Fibroblast of skin of right biceps (primary cell): ENCODE measurements at regions not wholly inside any gene's neighbourhood (a gene's known extent, or its start where the extent isn't known, plus 50 kb on each side); places are given as distances from the start of the nearest gene placed in this dataset.
"Not testable (repeated sequence)": the region's sequence is repeated elsewhere in the genome, so short reads cannot be mapped to it uniquely, and the experiment has no call there.

ENCODE experiments used
- DNase-seq: peaks from one replicate; pipeline ENCODE4 v3.0.0-alpha.2; 2013

GRCh38 chr5:10016559-10016958, 233.1 kb downstream of the ATPSCKMT start:
- peak; percentile 29 for DNase-seq

GRCh38 chr5:10015681-10016080, 234.0 kb downstream of the ATPSCKMT start:
- not testable (repeated sequence) for DNase-seq

GRCh38 chr5:10009802-10010201, 239.9 kb downstream of the ATPSCKMT start:
- no peak for DNase-seq

- DNase-seq, result no peak
These were observed 262.6 kb downstream of the ATPSCKMT start for GRCh38 chr5:9987101-9987500.

- no peak for DNase-seq
These were observed 272.6 kb downstream of the ATPSCKMT start for GRCh38 chr5:9977070-9977469.

- no peak for DNase-seq
These were observed 273.1 kb downstream of the ATPSCKMT start for GRCh38 chr5:9976621-9977020.

GRCh38 chr5:9972059-9972458, 277.6 kb downstream of the ATPSCKMT start:
- DNase-seq, result no peak

DNA sequence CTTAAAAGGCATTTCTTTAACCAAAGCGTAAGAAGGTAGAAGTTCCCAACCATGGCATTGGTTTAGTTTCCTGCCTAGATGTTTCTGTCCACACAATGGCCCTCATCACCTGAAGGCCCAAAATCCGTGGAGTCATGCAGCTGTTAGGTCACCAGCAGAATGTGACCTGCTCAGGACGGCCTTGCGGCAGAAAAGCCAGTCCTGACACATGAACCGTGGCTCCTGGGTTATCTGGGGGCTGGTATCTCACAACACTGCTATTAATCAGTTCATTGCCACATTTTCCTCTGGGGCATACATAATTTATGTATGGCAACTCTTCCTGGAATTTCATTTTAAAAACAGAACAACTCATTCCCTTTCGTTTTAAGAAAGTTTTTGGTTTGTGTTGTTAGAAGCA, 278.4 kb downstream of the ATPSCKMT start:
- DNase-seq, result no peak

DNA sequence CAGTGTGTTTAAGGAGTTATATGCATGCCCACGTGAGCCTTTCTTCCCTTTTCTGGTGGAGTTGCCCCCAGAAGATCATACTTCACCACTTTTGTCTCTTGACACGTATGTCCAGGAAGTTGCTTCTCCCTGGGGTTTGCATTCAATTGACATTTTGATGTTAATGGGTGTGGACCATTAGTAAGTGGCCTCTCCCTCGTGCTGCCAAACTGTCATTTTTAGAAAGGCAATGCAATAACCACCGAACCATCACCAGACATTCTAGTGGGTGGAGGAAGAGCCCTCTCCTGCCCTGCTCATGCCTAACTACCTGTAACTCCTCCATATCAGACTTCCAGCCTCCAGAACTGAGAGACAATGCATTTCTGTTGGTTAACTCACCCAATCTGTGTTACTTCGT, 290.8 kb downstream of the ATPSCKMT start:
- DNase-seq, result no peak

GRCh38 chr5:9957214-9957613, 292.5 kb downstream of the ATPSCKMT start:
- no peak for DNase-seq

GRCh38 chr5:9956725-9957124, 293.0 kb downstream of the ATPSCKMT start:
- DNase-seq, result no peak

DNA sequence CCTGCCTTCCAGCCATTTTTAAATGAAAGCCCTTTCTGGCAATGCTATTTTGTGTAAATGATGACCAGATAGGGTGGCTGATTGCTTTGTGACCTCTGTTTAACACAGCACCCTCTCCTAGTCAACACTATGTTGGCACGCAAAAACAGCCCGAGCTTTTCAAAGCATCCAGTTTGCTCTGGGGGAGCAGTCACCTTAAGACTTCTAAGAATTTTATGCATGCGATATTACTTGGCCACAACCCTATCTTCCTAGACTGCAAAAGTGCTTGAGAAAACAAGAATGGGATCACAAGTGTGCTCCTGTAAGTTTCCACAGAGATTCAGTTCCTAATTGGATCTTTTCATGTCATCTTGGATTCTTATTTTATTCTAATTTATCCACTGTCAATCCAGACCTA, 294.1 kb downstream of the ATPSCKMT start:
- DNase-seq, result no peak

- DNase-seq, result no peak
These were observed 294.8 kb downstream of the ATPSCKMT start for GRCh38 chr5:9954869-9955268.

- DNase-seq, result no peak
These were observed 296.0 kb downstream of the ATPSCKMT start for GRCh38 chr5:9953691-9954090.

DNA sequence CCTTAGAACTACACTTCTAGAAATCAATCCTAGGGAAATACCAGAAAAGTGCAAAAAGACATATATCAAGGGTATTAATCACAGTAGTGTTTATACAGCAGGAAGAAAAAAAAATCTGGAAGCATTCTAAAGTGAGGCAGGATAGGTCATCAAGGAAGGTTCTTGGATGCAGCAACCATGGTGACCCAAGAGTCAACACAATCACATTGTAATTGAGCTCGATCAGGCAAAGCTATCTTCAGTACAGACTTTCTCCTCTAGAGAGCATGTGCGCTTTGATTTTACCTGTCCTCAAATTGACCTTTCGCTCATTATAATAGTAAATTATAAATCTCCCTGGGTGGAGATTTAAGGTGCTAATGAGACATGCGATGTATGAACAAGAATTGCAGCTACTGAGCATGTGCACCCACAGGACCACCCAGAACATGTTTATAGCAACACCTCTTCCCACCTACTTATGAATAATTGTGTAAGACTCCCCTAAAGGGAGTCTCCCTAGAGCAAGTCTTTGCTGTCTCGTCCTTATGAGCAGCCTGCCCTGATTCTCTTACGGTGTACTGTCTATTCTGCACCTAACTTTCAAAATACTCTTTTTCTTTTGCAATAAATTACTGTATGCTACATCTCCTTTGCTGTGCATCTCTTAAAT, 297.7 kb downstream of the ATPSCKMT start:
- no peak for DNase-seq

DNA sequence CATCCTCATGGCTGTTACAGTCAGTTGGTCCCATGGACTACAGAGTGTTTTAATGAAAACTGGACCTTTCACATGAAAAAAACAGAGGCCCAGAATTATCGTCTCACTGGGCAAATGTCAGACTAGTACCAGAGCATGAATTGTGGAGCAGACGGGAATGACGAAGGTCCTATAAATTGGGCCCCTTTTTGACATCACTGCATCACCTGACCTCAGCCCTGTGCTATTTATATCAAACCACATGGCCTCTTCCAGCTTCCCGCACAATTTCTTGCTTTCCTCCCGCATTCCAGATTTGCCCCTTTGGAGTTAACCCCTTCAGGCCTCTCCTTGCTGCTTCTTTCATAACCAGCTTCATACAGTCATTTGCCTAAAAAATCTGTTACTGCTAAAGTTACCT, 301.7 kb downstream of the ATPSCKMT start:
- DNase-seq, result peak; percentile 38

DNA sequence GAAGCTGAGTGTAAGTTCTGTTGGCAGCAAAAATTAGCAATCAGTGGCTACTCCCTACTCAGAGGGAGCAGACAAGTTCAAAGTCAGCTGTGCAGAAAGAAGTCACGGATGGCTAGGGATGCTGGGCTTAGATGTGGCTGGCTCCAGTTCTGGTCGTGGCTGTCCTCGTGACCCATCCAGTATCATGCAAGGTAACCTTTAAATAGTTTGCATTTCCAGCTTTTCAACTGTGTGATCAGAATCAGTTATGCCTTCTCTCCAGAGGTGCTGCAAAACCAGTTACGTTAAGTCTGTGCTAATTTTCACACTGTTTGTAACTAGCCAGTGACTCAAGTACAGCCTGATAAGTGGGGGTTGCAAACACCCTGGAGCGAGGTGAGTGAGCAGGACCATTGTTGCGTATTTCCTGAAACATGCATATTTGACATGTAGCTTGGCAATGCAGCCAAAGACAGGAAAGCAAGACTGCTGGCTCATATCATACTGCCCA, 302.4 kb downstream of the ATPSCKMT start:
- DNase-seq, result peak; percentile 14

GRCh38 chr5:9932770-9933169, 302.6 kb upstream of the TAS2R1 start:
- DNase-seq, result peak; percentile 86

DNA sequence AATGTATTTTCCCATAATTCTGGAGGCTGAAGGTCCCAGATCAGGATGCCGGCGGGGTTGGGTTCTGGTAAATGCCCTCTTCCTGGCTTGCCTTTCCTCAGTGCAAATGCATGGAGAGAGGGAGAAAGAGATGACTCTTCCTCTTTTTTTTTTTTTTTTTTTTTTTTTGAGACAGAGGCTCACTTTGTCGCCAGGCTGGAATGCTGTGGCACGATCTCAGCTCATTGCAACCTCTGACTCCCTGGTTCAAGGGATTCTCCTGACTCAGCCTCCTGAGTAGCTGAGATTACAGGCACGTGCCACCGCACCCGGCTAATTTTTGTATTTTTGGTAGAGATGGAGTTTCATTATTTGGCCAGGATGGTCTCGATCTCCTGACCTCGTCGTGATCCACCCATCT, 300.0 kb upstream of the TAS2R1 start:
- DNase-seq, result peak; percentile 49

DNA sequence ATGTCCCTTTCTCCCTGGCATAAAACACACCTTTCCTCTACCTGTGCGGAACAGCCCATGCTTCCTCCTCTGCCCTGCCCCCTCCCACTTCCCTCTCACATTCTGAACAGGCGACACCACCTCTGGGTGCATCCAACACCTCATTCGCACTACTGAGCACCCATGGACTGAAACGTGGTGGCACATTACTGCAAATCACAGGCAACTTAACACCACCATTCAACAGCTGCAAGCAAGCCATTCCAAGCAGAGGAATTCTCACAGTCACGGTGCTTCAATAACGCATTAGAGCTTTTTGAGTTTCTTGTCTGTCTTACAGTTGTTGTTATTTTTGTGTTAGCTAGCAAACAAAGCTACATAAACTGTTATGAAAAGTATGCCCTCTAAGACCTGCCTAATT, 298.2 kb upstream of the TAS2R1 start:
- DNase-seq, result no peak

- DNase-seq, result peak; percentile 40
These were observed 297.4 kb upstream of the TAS2R1 start for GRCh38 chr5:9927521-9927997.

GRCh38 chr5:9927106-9927505, 297.0 kb upstream of the TAS2R1 start:
- DNase-seq, result peak; percentile 70

GRCh38 chr5:9924614-9925013, 294.5 kb upstream of the TAS2R1 start:
- DNase-seq, result peak; percentile 95

DNA sequence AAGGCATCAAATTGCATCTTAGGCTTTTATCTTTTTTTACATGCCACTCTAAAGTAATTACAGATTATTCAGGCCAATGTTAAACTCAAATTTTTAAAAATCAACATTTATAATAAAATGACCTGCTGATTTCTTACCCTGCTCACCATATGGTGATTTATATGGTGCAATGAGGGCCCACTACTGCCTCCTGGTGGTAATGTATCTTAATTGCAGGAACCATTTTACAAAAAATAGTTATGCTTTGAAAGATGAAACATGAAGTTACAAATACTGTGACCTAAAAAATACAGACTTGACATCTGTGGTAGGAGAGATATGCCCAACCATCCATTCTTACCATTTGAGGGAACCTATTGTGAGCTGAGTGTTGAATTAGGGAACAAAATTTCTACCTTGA, 292.6 kb upstream of the TAS2R1 start:
- DNase-seq, result no peak

GRCh38 chr5:9920697-9921096, 290.5 kb upstream of the TAS2R1 start:
- no peak for DNase-seq
